MM.1S (cell line): ENCODE measurements at regions not wholly inside any gene's neighbourhood (a gene's known extent, or its start where the extent isn't known, plus 50 kb on each side); places are given as distances from the start of the nearest gene placed in this dataset.

Source experiments
- DNase-seq: peaks from one replicate; pipeline ENCODE4 v3.0.0-alpha.2; 2015
- H2AFZ ChIP-seq: fragments of 300-600 bp; sonication (generic); 2 replicates; pipeline ENCODE4 v1.6.0; 2016; ENCODE audit warnings: antibody characterized with exemption, low read length
- H3F3A ChIP-seq: fragments of 300-600 bp; sonication (generic); 2 replicates; pipeline ENCODE4 v1.6.1; 2016; ENCODE audit warnings: mild to moderate bottlenecking, antibody characterized with exemption, low read length, moderate library complexity, mixed read lengths; ENCODE audit not compliant: insufficient read depth
- H3K27ac ChIP-seq: fragments of 300-600 bp; sonication (generic); 2 replicates; pipeline ENCODE4 v1.5.1; 2016; ENCODE audit warnings: mild to moderate bottlenecking, low read length
- H3K27me3 ChIP-seq: fragments of 300-600 bp; sonication (generic); replicated peaks from 2 replicates; pipeline ENCODE4 v1.6.0; 2016; ENCODE audit warnings: low read length; ENCODE audit not compliant: insufficient read depth
- H3K36me3 ChIP-seq: fragments of 300-600 bp; sonication (generic); replicated peaks from 2 replicates; pipeline ENCODE4 v1.6.1; 2016; ENCODE audit warnings: mild to moderate bottlenecking, low read length, mixed read lengths; ENCODE audit not compliant: insufficient read depth
- H3K4me1 ChIP-seq: fragments of 300-600 bp; sonication (generic); 2 replicates; pipeline ENCODE4 v1.6.1; 2016; ENCODE audit warnings: low read length, mixed read lengths
- H3K4me2 ChIP-seq: fragments of 300-600 bp; sonication (generic); 2 replicates; pipeline ENCODE4 v1.6.0; 2016; ENCODE audit warnings: low read depth, low read length
- H3K4me3 ChIP-seq: fragments of 300-600 bp; sonication (generic); 2 replicates; pipeline ENCODE4 v1.5.1; 2016; ENCODE audit warnings: low read length, mixed read lengths
- H3K79me2 ChIP-seq: fragments of 300-600 bp; sonication (generic); 2 replicates; pipeline ENCODE4 v1.6.1; 2016; ENCODE audit warnings: mixed run types, low read length, mixed read lengths
- H3K9ac ChIP-seq: fragments of 300-600 bp; sonication (generic); 2 replicates; pipeline ENCODE4 v1.6.1; 2016; ENCODE audit warnings: low read length, mixed read lengths
- H3K9me2 ChIP-seq: fragments of 300-600 bp; sonication (generic); replicated peaks from 2 replicates; pipeline ENCODE4 v1.6.1; 2016; ENCODE audit warnings: mild to moderate bottlenecking, low read length, mixed read lengths; ENCODE audit not compliant: insufficient read depth
- H3K9me3 ChIP-seq: fragments of 300-600 bp; sonication (generic); replicated peaks from 2 replicates; pipeline ENCODE4 v1.6.1; 2016; ENCODE audit warnings: mild to moderate bottlenecking, low read length, mixed read lengths; ENCODE audit not compliant: insufficient read depth
- H4K20me1 ChIP-seq: fragments of 300-600 bp; sonication (generic); 2 replicates; pipeline ENCODE4 v1.6.1; 2016; ENCODE audit warnings: mild to moderate bottlenecking, low read length, moderate library complexity, mixed read lengths; ENCODE audit not compliant: insufficient read depth
- EZH2 ChIP-seq: fragments of 300-600 bp; sonication (generic); optimal IDR thresholded peaks from 2 replicates; pipeline ENCODE3; 2017; ENCODE audit warnings: low read depth, mild to moderate bottlenecking, antibody characterized with exemption, low read length, mixed read lengths
- EZH2phosphoT487 ChIP-seq: fragments of 300-600 bp; sonication (generic); IDR thresholded peaks from 2 replicates; pipeline ENCODE4 v1.6.1; 2018; ENCODE audit warnings: antibody characterized with exemption, low read length
- TF ChIP-seq, protein P1 (sequence below): fragments of 300-600 bp; sonication (generic); IDR thresholded peaks from 2 replicates; pipeline ENCODE4 v1.5.1; 2016; ENCODE audit warnings: antibody characterized with exemption, low read length, mixed read lengths

DNA sequence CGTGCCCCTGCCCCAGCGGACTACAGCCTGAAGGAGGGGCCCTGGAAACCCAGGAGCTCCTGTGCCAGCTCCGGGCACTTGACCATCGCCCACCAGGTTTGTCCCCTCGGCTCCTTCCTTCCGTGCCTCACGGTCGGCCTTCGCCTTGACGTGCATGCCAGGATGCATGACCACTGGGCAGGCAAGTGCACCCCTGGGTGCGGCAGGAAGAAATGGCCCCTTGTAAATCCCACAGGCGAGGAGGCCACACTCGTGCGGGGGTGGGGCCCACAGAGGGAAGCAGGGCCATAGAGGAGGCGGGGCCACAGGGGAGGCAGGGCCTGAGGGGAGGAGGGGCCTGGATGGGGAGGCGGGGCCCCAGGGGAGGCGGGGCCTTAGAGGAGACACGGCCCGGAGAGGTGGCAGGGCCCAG, 81.7 kb downstream of the YTHDF1 start:
- no peak for DNase-seq

DNA sequence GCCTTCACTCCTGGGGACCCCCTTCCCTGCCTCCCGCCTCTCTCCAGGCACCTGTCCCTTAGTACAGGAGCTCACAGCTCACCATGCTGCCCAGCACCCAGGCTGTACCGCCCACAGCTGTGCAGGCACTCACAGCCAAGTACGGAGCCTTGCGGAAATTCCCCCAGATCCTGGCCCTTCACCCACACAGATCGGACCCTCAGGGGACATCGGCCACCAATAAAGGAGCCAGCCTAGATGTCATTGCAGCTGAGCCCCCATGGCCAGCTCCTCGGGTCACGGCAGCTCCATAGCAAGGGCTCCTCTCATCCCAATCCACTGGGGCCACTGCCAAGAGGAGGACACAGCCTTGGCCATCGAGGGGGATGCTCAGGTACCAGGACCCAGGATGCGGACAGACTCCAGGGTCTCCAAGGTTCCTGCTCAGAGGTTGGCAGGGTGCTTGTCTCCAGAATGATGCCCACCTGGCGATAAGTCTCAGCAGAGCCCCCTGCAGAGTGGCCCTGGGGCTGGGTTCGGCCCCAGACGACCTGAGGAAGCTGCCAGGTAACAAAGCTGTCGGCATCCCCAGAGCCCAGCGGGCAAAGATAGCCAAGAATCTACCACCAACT, 82.3 kb downstream of the YTHDF1 start:
- Histone ChIP-seq H3K4me1 (no peaks in the 10 kb centered on the region), H3K9me2 (no peaks in the 10 kb centered on the region), H3F3A (no peaks in the 10 kb centered on the region), H3K9me3 (no peaks in the 10 kb centered on the region), H3K27me3 (peaks cover 76% of the 10 kb centered on the region), H3K79me2 (no peaks in the 10 kb centered on the region), H3K4me3 (no peak overlapping the region), H2AFZ (no peak overlapping the region), H3K36me3 (no peaks in the 10 kb centered on the region), H3K27ac (no peak overlapping the region), H3K4me2 (no peak overlapping the region), H4K20me1 (no peaks in the 10 kb centered on the region), H3K9ac (no peak overlapping the region)
- DNase-seq: no peak
- TF ChIP-seq, protein P1, sequence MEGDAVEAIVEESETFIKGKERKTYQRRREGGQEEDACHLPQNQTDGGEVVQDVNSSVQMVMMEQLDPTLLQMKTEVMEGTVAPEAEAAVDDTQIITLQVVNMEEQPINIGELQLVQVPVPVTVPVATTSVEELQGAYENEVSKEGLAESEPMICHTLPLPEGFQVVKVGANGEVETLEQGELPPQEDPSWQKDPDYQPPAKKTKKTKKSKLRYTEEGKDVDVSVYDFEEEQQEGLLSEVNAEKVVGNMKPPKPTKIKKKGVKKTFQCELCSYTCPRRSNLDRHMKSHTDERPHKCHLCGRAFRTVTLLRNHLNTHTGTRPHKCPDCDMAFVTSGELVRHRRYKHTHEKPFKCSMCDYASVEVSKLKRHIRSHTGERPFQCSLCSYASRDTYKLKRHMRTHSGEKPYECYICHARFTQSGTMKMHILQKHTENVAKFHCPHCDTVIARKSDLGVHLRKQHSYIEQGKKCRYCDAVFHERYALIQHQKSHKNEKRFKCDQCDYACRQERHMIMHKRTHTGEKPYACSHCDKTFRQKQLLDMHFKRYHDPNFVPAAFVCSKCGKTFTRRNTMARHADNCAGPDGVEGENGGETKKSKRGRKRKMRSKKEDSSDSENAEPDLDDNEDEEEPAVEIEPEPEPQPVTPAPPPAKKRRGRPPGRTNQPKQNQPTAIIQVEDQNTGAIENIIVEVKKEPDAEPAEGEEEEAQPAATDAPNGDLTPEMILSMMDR: no peak
- TF ChIP-seq EZH2phosphoT487: no peak
- no peak for TF ChIP-seq EZH2

More for the DNA sequence above, 81.7 kb downstream of the YTHDF1 start:
- Histone ChIP-seq H3K27me3 (peaks cover 76% of the 10 kb centered on the region), H3K27ac (no peak overlapping the region), H3K36me3 (no peaks in the 10 kb centered on the region), H2AFZ (no peak overlapping the region), H3K4me3 (no peak overlapping the region), H3K4me1 (no peaks in the 10 kb centered on the region), H3K9me3 (no peaks in the 10 kb centered on the region), H3F3A (no peaks in the 10 kb centered on the region), H4K20me1 (no peaks in the 10 kb centered on the region), H3K9me2 (no peaks in the 10 kb centered on the region), H3K9ac (no peak overlapping the region), H3K4me2 (no peak overlapping the region), H3K79me2 (no peaks in the 10 kb centered on the region)
- no peak for TF ChIP-seq EZH2
- no peak for TF ChIP-seq EZH2phosphoT487
- TF ChIP-seq, protein P1: no peak

DNA sequence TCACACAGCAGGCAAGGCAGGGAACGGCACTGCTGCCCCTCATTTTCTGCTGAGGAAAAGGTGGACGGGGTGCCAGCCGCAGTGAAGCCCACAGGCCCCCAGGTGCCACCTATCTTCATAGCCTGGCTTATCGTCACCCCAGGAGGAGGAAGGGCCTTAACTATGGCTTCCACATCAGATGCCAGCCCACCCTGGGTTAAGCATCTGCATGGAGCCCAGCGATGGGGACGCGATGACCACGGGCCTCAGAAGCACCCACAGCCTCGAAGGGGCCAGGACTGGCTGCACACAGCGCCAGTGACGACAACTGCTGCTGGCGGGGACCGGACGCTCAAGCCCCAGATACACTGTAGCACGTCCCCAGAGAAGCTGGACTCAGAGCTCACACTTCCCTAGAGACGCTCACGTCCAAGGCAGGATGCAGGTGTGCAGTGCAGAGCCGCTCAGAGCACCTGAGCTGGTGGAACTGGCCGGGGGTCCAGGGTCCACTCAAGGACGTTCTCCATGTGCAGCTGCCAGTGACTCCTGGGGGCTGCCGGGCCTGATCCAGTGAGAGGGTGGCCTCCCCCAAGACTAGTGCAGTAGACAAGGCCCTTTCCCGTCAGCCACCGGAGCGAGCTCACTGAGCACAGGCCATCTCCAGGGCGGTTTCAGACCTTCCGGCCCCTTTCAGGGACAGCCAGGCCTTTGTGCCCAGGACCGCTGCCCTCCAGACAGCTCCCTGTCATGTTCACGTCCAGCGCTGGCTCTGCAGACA, 83.0 kb downstream of the YTHDF1 start:
- Histone ChIP-seq H3F3A (no peaks in the 10 kb centered on the region), H3K9ac (no peak overlapping the region), H3K9me2 (no peaks in the 10 kb centered on the region), H4K20me1 (no peaks in the 10 kb centered on the region), H3K4me2 (no peak overlapping the region), H3K9me3 (no peaks in the 10 kb centered on the region), H3K36me3 (no peaks in the 10 kb centered on the region), H3K79me2 (no peaks in the 10 kb centered on the region), H3K27me3 (peaks cover 76% of the 10 kb centered on the region), H3K27ac (no peak overlapping the region), H3K4me1 (no peaks in the 10 kb centered on the region), H2AFZ (no peak overlapping the region), H3K4me3 (no peak overlapping the region)
- no peak for DNase-seq
- TF ChIP-seq EZH2: no peak
- TF ChIP-seq EZH2phosphoT487: no peak
- TF ChIP-seq, protein P1: no peak
